Endothelial cell of umbilical vein (primary cell): ENCODE measurements at regions not wholly inside any gene's neighbourhood (a gene's known extent, or its start where the extent isn't known, plus 50 kb on each side); places are given as distances from the start of the nearest gene placed in this dataset.

Source experiments
- BruUV-seq: library from RNA; stranded (reverse); fragments of 400-500 nt; replicated peaks from 2 replicates; lab custom pipeline; 2021; lab: Mats Ljungman, UMichigan
- CTCF ChIA-PET: fragments of 300-600, 350-600 bp; sonication (Branson Sonifier 250); formaldehyde crosslinking; loops from one replicate; lab custom pipeline; 2021; ENCODE audit warnings: antibody characterized with exemption, inconsistent platforms; lab: Charles Lee
- POLR2A ChIA-PET: fragments of 300-600, 350-600 bp; sonication (Branson Sonifier 250); formaldehyde crosslinking; loops from one replicate; lab custom pipeline; 2021; ENCODE audit warnings: antibody characterized with exemption, inconsistent platforms; lab: Charles Lee
- DNase-seq: peaks from one replicate; pipeline ENCODE4 v3.0.0-alpha.2; 2011; ENCODE audit warnings: low read depth, low spot score
- FAIRE-seq: peaks from 2 replicates; lab custom pipeline; 2011; peaks lifted over from hg19 to GRCh38; lab: Jason Lieb, UNC
- H2AFZ ChIP-seq: 2 replicates; pipeline ENCODE4 v1.6.0; 2012; ENCODE audit warnings: low read depth, low read length, control low read depth, inconsistent platforms
- H3K27ac ChIP-seq: 2 replicates; pipeline ENCODE4 v1.5.1; 2011; ENCODE audit warnings: low read depth, mild to moderate bottlenecking, control low read depth, low read length, moderate library complexity; ENCODE audit not compliant: insufficient read depth
- H3K27me3 ChIP-seq, 2 experiments: 2 replicates each; pipeline versions ENCODE4 v1.6.0 to v1.6.1; 2011; ENCODE audit warnings: low read length in 2 of 2, mixed read lengths in 1 of 2; ENCODE audit not compliant: control insufficient read depth in 2 of 2, insufficient read depth in 2 of 2
- H3K36me3 ChIP-seq, 2 experiments: 2 replicates in 1 of 2; 3 replicates in 1 of 2; pipeline ENCODE4 v1.5.1; 2011; ENCODE audit warnings: low read length in 2 of 2, mild to moderate bottlenecking in 1 of 2, moderate library complexity in 1 of 2; ENCODE audit not compliant: control insufficient read depth in 2 of 2, insufficient read depth in 2 of 2; ENCODE audit errors: extremely low read depth in 1 of 2
- H3K4me1 ChIP-seq: 3 replicates; pipeline ENCODE4 v1.5.1; 2011; ENCODE audit warnings: mild to moderate bottlenecking, low read length; ENCODE audit not compliant: control insufficient read depth, insufficient read depth; ENCODE audit errors: extremely low read depth
- H3K4me2 ChIP-seq: 2 replicates; pipeline ENCODE4 v1.6.1; 2011; ENCODE audit warnings: low read length, control low read depth, mixed read lengths; ENCODE audit not compliant: insufficient read depth
- H3K4me3 ChIP-seq, 3 experiments: fragments of 200-600 bp in 1 of 3; sonication (generic), shearing (Covaris generic) in 1 of 3; replicated peaks in 1 of 3; 2 replicates each; pipeline ENCODE4 v1.5.1; 2011 to 2016; ENCODE audit warnings: control low read depth in 3 of 3, low read length in 3 of 3, mild to moderate bottlenecking in 2 of 3, inconsistent platforms in 1 of 3, low read depth in 1 of 3, moderate library complexity in 1 of 3; ENCODE audit not compliant: insufficient read depth in 1 of 3
- H3K79me2 ChIP-seq: 2 replicates; pipeline ENCODE4 v1.6.0; 2012; ENCODE audit warnings: low read length, inconsistent platforms; ENCODE audit not compliant: control insufficient read depth, insufficient read depth
- H3K9ac ChIP-seq: replicated peaks from 2 replicates; pipeline ENCODE3; 2011; ENCODE audit warnings: low read length, control low read depth; ENCODE audit not compliant: insufficient read depth; ENCODE audit errors: extremely low read depth
- H3K9me1 ChIP-seq: replicated peaks from 3 replicates; pipeline ENCODE4 v1.6.0; 2011; ENCODE audit warnings: mild to moderate bottlenecking, low read length; ENCODE audit not compliant: control insufficient read depth, insufficient read depth; ENCODE audit errors: extremely low read depth
- H3K9me3 ChIP-seq: replicated peaks from 2 replicates; pipeline ENCODE4 v1.5.1; 2012; ENCODE audit warnings: low read length, inconsistent platforms; ENCODE audit not compliant: control insufficient read depth, insufficient read depth
- H4K20me1 ChIP-seq: replicated peaks from 2 replicates; pipeline ENCODE3; 2011; ENCODE audit warnings: mild to moderate bottlenecking, low read length; ENCODE audit not compliant: control insufficient read depth, insufficient read depth; ENCODE audit errors: extremely low read depth
- CTCF ChIP-seq, 2 donors: IDR thresholded peaks; 1 replicate in 1 of 2; 2 replicates in 1 of 2; pipeline ENCODE4 v1.5.1; 2011; ENCODE audit warnings: low read length in 2 of 2, mild to moderate bottlenecking in 2 of 2, moderate library complexity in 2 of 2, control low read depth in 1 of 2, inconsistent platforms in 1 of 2, low read depth in 1 of 2; ENCODE audit not compliant: insufficient read depth in 1 of 2; ENCODE audit errors: extremely low read depth in 1 of 2
- EZH2 ChIP-seq: IDR thresholded peaks from 2 replicates; pipeline ENCODE4 v1.6.1; 2012; ENCODE audit warnings: borderline replicate concordance, low read depth, mild to moderate bottlenecking, moderate library complexity, low read length, inconsistent platforms; ENCODE audit not compliant: severe bottlenecking
- FOS ChIP-seq: IDR thresholded peaks from 2 replicates; pipeline ENCODE4 v1.6.1; 2011; ENCODE audit warnings: mild to moderate bottlenecking, low read length, moderate library complexity, borderline replicate concordance; ENCODE audit not compliant: insufficient read depth
- GATA2 ChIP-seq: IDR thresholded peaks from 2 replicates; pipeline ENCODE4 v1.7.0; 2011; ENCODE audit warnings: low read depth, mild to moderate bottlenecking, moderate library complexity, mixed read lengths, low read length; ENCODE audit not compliant: insufficient read length, insufficient read depth
- JUN ChIP-seq: IDR thresholded peaks from 2 replicates; pipeline ENCODE4 v1.6.1; 2011; ENCODE audit warnings: borderline replicate concordance, low read depth; ENCODE audit not compliant: insufficient read length, insufficient read depth
- MYC ChIP-seq: IDR thresholded peaks from one replicate; pipeline ENCODE4 v1.6.1; 2011; ENCODE audit warnings: mild to moderate bottlenecking, low read depth, low read length
- POLR2A ChIP-seq: IDR thresholded peaks from 2 replicates; pipeline ENCODE4 v1.6.1; 2012; ENCODE audit warnings: low read depth, mild to moderate bottlenecking, control low read depth, low read length
- POLR2AphosphoS5 ChIP-seq: IDR thresholded peaks from 2 replicates; pipeline ENCODE4 v1.6.1; 2012; ENCODE audit warnings: low read depth, mild to moderate bottlenecking, control low read depth, low read length, moderate library complexity; ENCODE audit not compliant: insufficient read depth
- dilution Hi-C: fragments of 300-500 bp; cut with MboI; formaldehyde crosslinking; loops from one replicate; pipeline ENCODE4 v1.15.0; 2019; ENCODE audit warnings: low sequenced_read_pairs; ENCODE audit not compliant: extremely low pct_ligation_motif_present
- intact Hi-C: fragments of 100-400 bp; cut with micrococcal nuclease; formaldehyde crosslinking; loops from one replicate; pipeline ENCODE4 v1.10.0; 2022
- TF ChIP-seq, protein P1 (sequence below): IDR thresholded peaks from 2 replicates; pipeline ENCODE4 v1.6.1; 2011; ENCODE audit not compliant: insufficient read depth, insufficient read length

- no peak for TF ChIP-seq CTCF (IDR thresholded peaks at IDR 0.05; ENCODE audit: extremely low read depth in 1 of 2, insufficient read depth in 1 of 2, low read depth in 1 of 2, low read length in 2 of 2)
Observed at GRCh38 chr3:106844638-106845037, 532.6 kb upstream of the CCDC54 start.

DNA sequence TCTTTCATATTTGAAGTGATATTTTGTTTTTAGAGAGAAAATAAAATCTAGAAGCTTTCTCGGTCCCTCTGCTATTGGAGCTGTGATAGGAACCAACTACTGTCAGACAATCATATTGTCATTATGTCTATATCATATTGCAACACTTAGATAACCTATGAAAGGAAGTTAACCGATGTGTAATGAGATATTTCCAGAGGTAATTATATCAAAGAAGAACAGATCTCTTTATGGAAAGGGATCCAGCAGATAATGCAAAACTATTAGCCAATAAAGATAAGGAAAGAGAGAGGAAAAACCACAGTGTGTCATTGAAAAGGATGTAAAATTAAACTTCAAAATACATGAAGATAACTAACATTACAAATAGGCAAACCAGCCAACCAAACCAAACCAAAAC lies 529.1 kb upstream of the CCDC54 start:
- Histone ChIP-seq H3K27ac (no peak overlapping the region), H3K4me2 (no peak overlapping the region), H3K79me2 (no peaks in the 10 kb centered on the region), H3K4me1 (no peaks in the 10 kb centered on the region), H2AFZ (no peak overlapping the region), H3K9me1 (no peaks in the 10 kb centered on the region), H3K27me3 (no peaks in the 10 kb centered on the region), H4K20me1 (no peaks in the 10 kb centered on the region), H3K4me3 (no peak overlapping the region), H3K36me3 (no peaks in the 10 kb centered on the region), H3K9me3 (no peaks in the 10 kb centered on the region), H3K9ac (no peak overlapping the region)
- ChIA-PET CTCF (interaction anchor here (0.7 kb wide), 1 partner anchor 14 kb away, joined by 3 read pairs; no protein-coding TSS in a partner anchor), POLR2A (no interaction called here)
- no peak for DNase-seq
- FAIRE-seq = no peak
- intact Hi-C loops = no loop called here
- TF ChIP-seq MYC = no peak
- no peak for TF ChIP-seq FOS
- no peak for TF ChIP-seq CTCF (IDR thresholded peaks at IDR 0.05; ENCODE audit: extremely low read depth in 1 of 2, insufficient read depth in 1 of 2, low read depth in 1 of 2, low read length in 2 of 2)
- TF ChIP-seq POLR2AphosphoS5 = no peak
- no peak for TF ChIP-seq JUN
- TF ChIP-seq, protein P1, sequence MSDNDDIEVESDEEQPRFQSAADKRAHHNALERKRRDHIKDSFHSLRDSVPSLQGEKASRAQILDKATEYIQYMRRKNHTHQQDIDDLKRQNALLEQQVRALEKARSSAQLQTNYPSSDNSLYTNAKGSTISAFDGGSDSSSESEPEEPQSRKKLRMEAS = no peak
- no peak for TF ChIP-seq POLR2A
- no peak for TF ChIP-seq GATA2
- TF ChIP-seq EZH2 = no peak
- no TSS peak for BruUV-seq
- dilution Hi-C loops = no loop called here

More at GRCh38 chr3:106844638-106845037, 532.6 kb upstream of the CCDC54 start:
- Histone ChIP-seq H2AFZ (no peak overlapping the region), H3K27me3 (no peaks in the 10 kb centered on the region), H3K4me3 (no peak overlapping the region), H3K36me3 (no peaks in the 10 kb centered on the region), H3K4me1 (no peaks in the 10 kb centered on the region), H3K27ac (no peak overlapping the region), H3K9me1 (no peaks in the 10 kb centered on the region), H3K4me2 (no peak overlapping the region), H4K20me1 (no peaks in the 10 kb centered on the region), H3K9me3 (no peaks in the 10 kb centered on the region), H3K9ac (no peak overlapping the region), H3K79me2 (no peaks in the 10 kb centered on the region)
- intact Hi-C loops = no loop called here
- no TSS peak for BruUV-seq
- FAIRE-seq (no peak), DNase-seq (no peak)
- ChIA-PET CTCF (interaction anchor here (1.0 kb wide), 1 partner anchor 17 kb away, joined by 4 read pairs; no protein-coding TSS in a partner anchor), POLR2A (no interaction called here)
- dilution Hi-C loops = no loop called here
